Peyer's patch (tissue), 4 donors: ENCODE measurements at regions not wholly inside any gene's neighbourhood (a gene's known extent, or its start where the extent isn't known, plus 50 kb on each side); places are given as distances from the start of the nearest gene placed in this dataset.

Experiments used
- DNase-seq, 3 donors: peaks; one replicate each; pipeline ENCODE4 v3.0.0-alpha.2; 2017 to 2019
- H3K27ac ChIP-seq, 4 donors: fragments of 200-600 bp; sonication (generic); one replicate each; pipeline ENCODE4 v1.5.1; 2016 to 2019
- H3K27me3 ChIP-seq, 2 donors: fragments of 200-600 bp; sonication (generic); one replicate each; pipeline ENCODE4 v1.5.1; 2019
- H3K36me3 ChIP-seq, 3 donors: fragments of 200-600 bp; sonication (generic); one replicate each; pipeline ENCODE4 v1.5.1; 2016 to 2019
- H3K4me1 ChIP-seq, 4 donors: fragments of 200-600 bp; sonication (generic); one replicate each; pipeline ENCODE4 v1.5.1; 2016 to 2019
- H3K4me3 ChIP-seq, 4 donors: fragments of 200-600 bp; sonication (generic); 1 replicate in 3 of 4; 2 replicates in 1 of 4; pipeline ENCODE4 v1.5.1; 2016 to 2019; ENCODE audit warnings: mild to moderate bottlenecking in 1 of 4
- H3K9me3 ChIP-seq, 4 donors: fragments of 200-600 bp; sonication (generic); one replicate each; pipeline ENCODE4 v1.5.1; 2016 to 2019; ENCODE audit warnings: mild to moderate bottlenecking in 1 of 4
- CTCF ChIP-seq, 6 experiments: fragments of 450-650 bp in 4 of 6; fragments of 200-600 bp in 2 of 6; sonication (generic) in 1 of 6; IDR thresholded peaks; one replicate each; pipeline ENCODE4 v1.5.1; 2017 to 2019; ENCODE audit warnings: antibody characterized with exemption in 6 of 6, mild to moderate bottlenecking in 3 of 6, moderate library complexity in 1 of 6
- POLR2A ChIP-seq, 2 donors: fragments of 450-650 bp; IDR thresholded peaks; one replicate each; pipeline ENCODE4 v1.5.1; 2017; ENCODE audit warnings: antibody characterized with exemption in 2 of 2, mild to moderate bottlenecking in 2 of 2, moderate library complexity in 2 of 2

- Histone ChIP-seq H3K4me3 (no peak overlapping the region), H3K9me3 (no peaks in the 10 kb centered on the region), H3K4me1 (no peaks in the 10 kb centered on the region), H3K27me3 (no peaks in the 10 kb centered on the region), H3K36me3 (no peaks in the 10 kb centered on the region), H3K27ac (no peak overlapping the region)
- TF ChIP-seq CTCF (IDR thresholded peaks at IDR 0.05) (no peak), POLR2A (IDR thresholded peaks at IDR 0.05) (no peak)
- DNase-seq: no peak
These were observed 224.2 kb downstream of the CLIC5 start for GRCh38 chr6:45791211-45792168.

GRCh38 chr6:45789238-45789637 is 226.4 kb downstream of the CLIC5 start:
- no peaks in the 10 kb centered on the region for H3K4me1 ChIP-seq
- DNase-seq: no peak
- H3K36me3 ChIP-seq: no peaks in the 10 kb centered on the region
- H3K27me3 ChIP-seq: no peaks in the 10 kb centered on the region
- no peak overlapping the region for H3K27ac ChIP-seq
- no peaks in the 10 kb centered on the region for H3K9me3 ChIP-seq
- no peak for TF ChIP-seq CTCF (IDR thresholded peaks at IDR 0.05)
- H3K4me3 ChIP-seq: no peak overlapping the region

- no peak overlapping the region for H3K4me3 ChIP-seq
- no peak for TF ChIP-seq POLR2A (IDR thresholded peaks at IDR 0.05)
- no peak for TF ChIP-seq CTCF (IDR thresholded peaks at IDR 0.05)
- H3K36me3 ChIP-seq: no peaks in the 10 kb centered on the region
- no peaks in the 10 kb centered on the region for H3K4me1 ChIP-seq
- H3K9me3 ChIP-seq: no peaks in the 10 kb centered on the region
- DNase-seq: no peak
- H3K27me3 ChIP-seq: no peaks in the 10 kb centered on the region
- no peak overlapping the region for H3K27ac ChIP-seq
These were observed 228.3 kb downstream of the CLIC5 start for GRCh38 chr6:45787384-45787783.

DNA sequence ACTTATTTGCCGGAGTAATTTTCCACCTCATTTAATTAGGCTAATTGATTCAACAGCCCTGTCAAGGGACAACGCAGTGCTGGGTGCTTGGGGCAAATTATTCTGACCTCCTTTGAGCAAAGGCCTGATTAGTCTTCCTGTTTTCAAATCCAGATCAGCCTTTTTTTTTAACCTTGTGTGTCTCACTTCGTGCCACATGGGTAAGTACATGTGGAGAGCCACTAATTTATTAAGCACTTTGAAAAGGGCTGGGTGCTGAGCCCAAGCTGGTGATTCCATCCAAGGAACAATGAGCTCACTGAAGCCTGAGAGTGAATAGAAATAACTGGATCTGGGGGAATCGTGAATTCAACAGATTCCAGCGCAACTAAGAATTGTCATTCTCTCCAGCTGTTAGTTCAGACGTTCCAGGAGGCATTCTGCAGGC is 229.3 kb downstream of the CLIC5 start:
- Histone ChIP-seq H3K4me1 (no peaks in the 10 kb centered on the region), H3K9me3 (no peaks in the 10 kb centered on the region), H3K4me3 (no peak overlapping the region), H3K27me3 (no peaks in the 10 kb centered on the region), H3K27ac (no peak overlapping the region), H3K36me3 (no peaks in the 10 kb centered on the region)
- no peak for TF ChIP-seq POLR2A (IDR thresholded peaks at IDR 0.05)
- TF ChIP-seq CTCF (IDR thresholded peaks at IDR 0.05): no peak
- no peak for DNase-seq

DNA sequence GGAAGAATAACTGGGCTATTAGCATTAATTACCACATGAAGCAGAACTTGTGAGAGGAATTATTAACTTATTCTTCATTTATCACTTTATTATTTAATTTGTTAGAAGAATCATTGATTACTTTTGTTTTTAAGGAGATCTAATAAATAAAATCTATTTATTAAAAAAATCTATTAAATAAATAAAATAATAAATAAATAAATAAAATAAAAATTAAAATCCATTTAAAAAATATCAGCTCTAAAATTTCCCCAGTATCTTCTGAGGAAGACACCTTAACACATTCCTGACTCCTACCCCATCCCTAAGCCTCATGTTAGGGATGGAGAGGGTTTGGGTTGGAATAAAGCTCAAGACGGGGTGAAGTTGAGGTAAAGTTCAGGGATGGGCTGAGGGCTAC is 231.4 kb downstream of the CLIC5 start:
- Histone ChIP-seq H3K9me3 (no peaks in the 10 kb centered on the region), H3K27ac (no peak overlapping the region), H3K4me1 (no peaks in the 10 kb centered on the region), H3K27me3 (no peaks in the 10 kb centered on the region), H3K4me3 (no peak overlapping the region), H3K36me3 (no peaks in the 10 kb centered on the region)
- no peak for DNase-seq
- no peak for TF ChIP-seq POLR2A (IDR thresholded peaks at IDR 0.05)
- no peak for TF ChIP-seq CTCF (IDR thresholded peaks at IDR 0.05)
